ENCODE measurements at regions not wholly inside any gene's neighbourhood (a gene's known extent, or its start where the extent isn't known, plus 50 kb on each side); places are given as distances from the start of the nearest gene placed in this dataset.
"Not testable (repeated sequence)": the region's sequence is repeated elsewhere in the genome, so short reads cannot be mapped to it uniquely, and the experiment has no call there.

- H3K4me3 Mint-ChIP-seq = peak overlapping the region; percentile 50
- no peaks in the 10 kb centered on the region for H3K36me3 Mint-ChIP-seq (ENCODE audit: low read depth)
- peaks cover 14% of the 10 kb centered on the region for H3K4me1 Mint-ChIP-seq
- no peaks in the 10 kb centered on the region for H3K27me3 Mint-ChIP-seq
- ATAC-seq (replicated peaks) = peak; percentile 64
- peaks cover 3% of the 10 kb centered on the region for H3K9me3 Mint-ChIP-seq
- peak overlapping the region; percentile 67 for H3K27ac Mint-ChIP-seq
Measured at GRCh38 chr12:89156862-89157262, 195.4 kb downstream of the DUSP6 start.

GRCh38 chr12:89156340-89156739, 196.0 kb downstream of the DUSP6 start:
- no peaks in the 10 kb centered on the region for H3K36me3 Mint-ChIP-seq (ENCODE audit: low read depth)
- H3K27me3 Mint-ChIP-seq = no peaks in the 10 kb centered on the region
- peak overlapping the region; percentile 67 for H3K27ac Mint-ChIP-seq
- no peak for ATAC-seq (replicated peaks)
- peaks cover 3% of the 10 kb centered on the region for H3K9me3 Mint-ChIP-seq
- H3K4me1 Mint-ChIP-seq = peaks cover 14% of the 10 kb centered on the region
- H3K4me3 Mint-ChIP-seq = peak overlapping the region; percentile 50

GRCh38 chr12:89155826-89156225, 196.5 kb downstream of the DUSP6 start:
- H3K4me1 Mint-ChIP-seq = peaks cover 14% of the 10 kb centered on the region
- H3K27me3 Mint-ChIP-seq = no peaks in the 10 kb centered on the region
- no peak overlapping the region for H3K4me3 Mint-ChIP-seq
- H3K27ac Mint-ChIP-seq = peak overlapping the region; percentile 67
- ATAC-seq (replicated peaks) = no peak
- no peaks in the 10 kb centered on the region for H3K36me3 Mint-ChIP-seq (ENCODE audit: low read depth)
- H3K9me3 Mint-ChIP-seq = peaks cover 8% of the 10 kb centered on the region

- no peak overlapping the region for H3K27ac Mint-ChIP-seq
- no peak for ATAC-seq (replicated peaks)
- peaks cover 14% of the 10 kb centered on the region for H3K4me1 Mint-ChIP-seq
- H3K4me3 Mint-ChIP-seq = no peak overlapping the region
- no peaks in the 10 kb centered on the region for H3K36me3 Mint-ChIP-seq (ENCODE audit: low read depth)
- no peaks in the 10 kb centered on the region for H3K27me3 Mint-ChIP-seq
- H3K9me3 Mint-ChIP-seq = peaks cover 10% of the 10 kb centered on the region
Measured at GRCh38 chr12:89154743-89155499, 197.4 kb downstream of the DUSP6 start.

GRCh38 chr12:89153341-89153740, 199.0 kb downstream of the DUSP6 start:
- Mint-ChIP-seq H3K4me3 (no peak overlapping the region), H3K36me3 (ENCODE audit: low read depth) (no peaks in the 10 kb centered on the region), H3K27ac (no peak overlapping the region), H3K27me3 (no peaks in the 10 kb centered on the region), H3K4me1 (peaks cover 14% of the 10 kb centered on the region), H3K9me3 (peaks cover 10% of the 10 kb centered on the region)
- ATAC-seq (replicated peaks) = no peak

GRCh38 chr12:89151536-89151935, 200.8 kb downstream of the DUSP6 start:
- no peak overlapping the region for H3K4me3 Mint-ChIP-seq
- peaks cover 10% of the 10 kb centered on the region for H3K9me3 Mint-ChIP-seq
- no peak overlapping the region for H3K27ac Mint-ChIP-seq
- no peaks in the 10 kb centered on the region for H3K36me3 Mint-ChIP-seq (ENCODE audit: low read depth)
- H3K4me1 Mint-ChIP-seq = peaks cover 3% of the 10 kb centered on the region
- ATAC-seq (replicated peaks) = no peak
- H3K27me3 Mint-ChIP-seq = no peaks in the 10 kb centered on the region

GRCh38 chr12:89150789-89151188, 201.5 kb downstream of the DUSP6 start:
- not testable (repeated sequence) for H3K4me3 Mint-ChIP-seq; H3K9me3 Mint-ChIP-seq; H3K27me3 Mint-ChIP-seq; H3K4me1 Mint-ChIP-seq; ATAC-seq (replicated peaks); H3K36me3 Mint-ChIP-seq (ENCODE audit: low read depth); H3K27ac Mint-ChIP-seq

GRCh38 chr12:89140602-89141238, 211.6 kb downstream of the DUSP6 start:
- ATAC-seq (replicated peaks) = no peak
- no peaks in the 10 kb centered on the region for H3K27me3 Mint-ChIP-seq
- H3K4me1 Mint-ChIP-seq = peaks cover 15% of the 10 kb centered on the region
- H3K4me3 Mint-ChIP-seq = no peak overlapping the region
- no peaks in the 10 kb centered on the region for H3K9me3 Mint-ChIP-seq
- H3K27ac Mint-ChIP-seq = no peak overlapping the region
- H3K36me3 Mint-ChIP-seq (ENCODE audit: low read depth) = no peaks in the 10 kb centered on the region

GRCh38 chr12:89140141-89140540, 212.2 kb downstream of the DUSP6 start:
- no peak overlapping the region for H3K27ac Mint-ChIP-seq
- peaks cover 16% of the 10 kb centered on the region for H3K4me1 Mint-ChIP-seq
- no peaks in the 10 kb centered on the region for H3K36me3 Mint-ChIP-seq (ENCODE audit: low read depth)
- H3K4me3 Mint-ChIP-seq = no peak overlapping the region
- H3K9me3 Mint-ChIP-seq = no peaks in the 10 kb centered on the region
- no peak for ATAC-seq (replicated peaks)
- H3K27me3 Mint-ChIP-seq = no peaks in the 10 kb centered on the region

- no peaks in the 10 kb centered on the region for H3K27me3 Mint-ChIP-seq
- peaks cover 16% of the 10 kb centered on the region for H3K4me1 Mint-ChIP-seq
- no peaks in the 10 kb centered on the region for H3K9me3 Mint-ChIP-seq
- ATAC-seq (replicated peaks) = no peak
- no peak overlapping the region for H3K4me3 Mint-ChIP-seq
- no peak overlapping the region for H3K27ac Mint-ChIP-seq
- H3K36me3 Mint-ChIP-seq (ENCODE audit: low read depth) = no peaks in the 10 kb centered on the region
Measured at GRCh38 chr12:89139390-89139789, 212.9 kb downstream of the DUSP6 start.

GRCh38 chr12:89138048-89138852, 214.1 kb downstream of the DUSP6 start:
- H3K4me3 Mint-ChIP-seq = peak overlapping the region; percentile 50
- no peaks in the 10 kb centered on the region for H3K9me3 Mint-ChIP-seq
- H3K27me3 Mint-ChIP-seq = peaks cover under 1% of the 10 kb centered on the region
- peak; percentile 92 for ATAC-seq (replicated peaks)
- H3K36me3 Mint-ChIP-seq (ENCODE audit: low read depth) = no peaks in the 10 kb centered on the region
- H3K4me1 Mint-ChIP-seq = peaks cover 16% of the 10 kb centered on the region
- H3K27ac Mint-ChIP-seq = peak overlapping the region; percentile 80

GRCh38 chr12:89135976-89136634, 216.2 kb downstream of the DUSP6 start:
- peak; percentile 67 for ATAC-seq (replicated peaks)
- Mint-ChIP-seq H3K27me3 (peaks cover 3% of the 10 kb centered on the region), H3K4me1 (peaks cover 16% of the 10 kb centered on the region), H3K27ac (peak overlapping the region; percentile 53), H3K4me3 (peak overlapping the region; percentile 12), H3K36me3 (ENCODE audit: low read depth) (no peaks in the 10 kb centered on the region), H3K9me3 (no peaks in the 10 kb centered on the region)

GRCh38 chr12:89134213-89134770, 218.0 kb downstream of the DUSP6 start:
- Mint-ChIP-seq H3K4me3 (no peak overlapping the region), H3K9me3 (no peaks in the 10 kb centered on the region), H3K27me3 (peaks cover 3% of the 10 kb centered on the region), H3K4me1 (peaks cover 16% of the 10 kb centered on the region), H3K36me3 (ENCODE audit: low read depth) (no peaks in the 10 kb centered on the region), H3K27ac (no peak overlapping the region)
- ATAC-seq (replicated peaks) = no peak
